ENCODE measurements at regions not wholly inside any gene's neighbourhood (a gene's known extent, or its start where the extent isn't known, plus 50 kb on each side); places are given as distances from the start of the nearest gene placed in this dataset.

- TF ChIP-seq CTCF (IDR thresholded peaks at IDR 0.05 in 4 of 5, conservative IDR thresholded peaks at IDR 0.05 in 1 of 5) (no peak), POLR2A (IDR thresholded peaks at IDR 0.05) (no peak)
Observed at GRCh38 chr9:83154087-83154736, 91.3 kb upstream of the RASEF start.

All from gastrocnemius medialis (tissue), 4 donors.